Erythroblast (primary cell): ENCODE measurements at regions not wholly inside any gene's neighbourhood (a gene's known extent, or its start where the extent isn't known, plus 50 kb on each side); places are given as distances from the start of the nearest gene placed in this dataset.

Experiments
- GATA1 ChIP-seq: IDR thresholded peaks from 2 replicates; pipeline ENCODE4 v1.6.1; 2011; ENCODE audit warnings: low read depth, mild to moderate bottlenecking, control low read depth, low read length, moderate library complexity
- POLR2A ChIP-seq: IDR thresholded peaks from 2 replicates; pipeline ENCODE4 v1.6.1; 2011; ENCODE audit warnings: mild to moderate bottlenecking, low read length

- no peak for TF ChIP-seq POLR2A
- TF ChIP-seq GATA1 = no peak
Observed at GRCh38 chr2:62291517-62292137, 95.7 kb downstream of the B3GNT2 start.
